Mesenchymal stem cell (in vitro differentiated cells and primary cell): ENCODE measurements at regions not wholly inside any gene's neighbourhood (a gene's known extent, or its start where the extent isn't known, plus 50 kb on each side); places are given as distances from the start of the nearest gene placed in this dataset.
"Not testable (repeated sequence)": the region's sequence is repeated elsewhere in the genome, so short reads cannot be mapped to it uniquely, and the experiment has no call there.

ENCODE experiments used
- DNase-seq: peaks from one replicate; pipeline ENCODE4 v3.0.0-alpha.2; 2013
- H2AFZ ChIP-seq: one replicate; pipeline ENCODE4 v1.6.1; 2013; ENCODE audit warnings: low read depth, mild to moderate bottlenecking, control low read depth, inconsistent platforms, low read length, moderate library complexity
- H2AK5ac ChIP-seq: 2 replicates; pipeline ENCODE4 v1.6.1; 2013; ENCODE audit warnings: low read length, moderate library complexity, mild to moderate bottlenecking, inconsistent platforms; ENCODE audit not compliant: severe bottlenecking
- H2BK120ac ChIP-seq: one replicate; pipeline ENCODE4 v1.6.1; 2013; ENCODE audit warnings: low read depth, mild to moderate bottlenecking, inconsistent platforms, low read length, moderate library complexity
- H2BK12ac ChIP-seq, 2 experiments: one replicate each; pipeline ENCODE4 v1.6.1; 2013; ENCODE audit warnings: inconsistent platforms in 2 of 2, low read length in 2 of 2, mild to moderate bottlenecking in 2 of 2, moderate library complexity in 2 of 2, control low read depth in 1 of 2
- H2BK15ac ChIP-seq: one replicate; pipeline ENCODE4 v1.6.1; 2013; ENCODE audit warnings: mild to moderate bottlenecking, low read depth, inconsistent platforms; ENCODE audit not compliant: poor library complexity, severe bottlenecking
- H2BK5ac ChIP-seq: 2 replicates; pipeline ENCODE4 v1.6.1; 2013; ENCODE audit warnings: low read depth, mild to moderate bottlenecking, low read length, control low read depth, inconsistent platforms; ENCODE audit not compliant: poor library complexity, severe bottlenecking
- H3K14ac ChIP-seq, 2 experiments: one replicate each; pipeline ENCODE4 v1.6.1; 2013; ENCODE audit warnings: inconsistent platforms in 2 of 2, low read length in 2 of 2, control low read depth in 1 of 2, mild to moderate bottlenecking in 1 of 2, moderate library complexity in 1 of 2
- H3K18ac ChIP-seq, 2 experiments: one replicate each; pipeline ENCODE4 v1.6.1; 2013; ENCODE audit warnings: inconsistent platforms in 2 of 2, low read length in 2 of 2, control low read depth in 1 of 2, low read depth in 1 of 2, mild to moderate bottlenecking in 1 of 2
- H3K23ac ChIP-seq, 2 experiments: one replicate each; pipeline ENCODE4 v1.6.1; 2013; ENCODE audit warnings: inconsistent platforms in 2 of 2, low read length in 2 of 2, mild to moderate bottlenecking in 2 of 2, moderate library complexity in 2 of 2, control low read depth in 1 of 2
- H3K27ac ChIP-seq: 2 replicates; pipeline ENCODE4 v1.5.1; 2013; ENCODE audit warnings: mild to moderate bottlenecking, moderate library complexity, low read length, control low read depth, inconsistent platforms; ENCODE audit not compliant: poor library complexity, severe bottlenecking
- H3K27me3 ChIP-seq, 2 experiments: 2 replicates each; pipeline versions ENCODE4 v1.6.1 to v1.7.0; 2013; ENCODE audit warnings: low read length in 2 of 2, mild to moderate bottlenecking in 2 of 2, moderate library complexity in 2 of 2, control low read depth in 1 of 2, inconsistent platforms in 1 of 2; ENCODE audit not compliant: control insufficient read depth in 1 of 2, insufficient read depth in 1 of 2
- H3K36me3 ChIP-seq, 2 experiments: 2 replicates each; pipeline versions ENCODE4 v1.6.1 to v1.7.0; 2013; ENCODE audit warnings: low read length in 2 of 2, control low read depth in 1 of 2, inconsistent platforms in 1 of 2, low read depth in 1 of 2, mild to moderate bottlenecking in 1 of 2; ENCODE audit not compliant: insufficient read depth in 2 of 2, control insufficient read depth in 1 of 2
- H3K4ac ChIP-seq, 2 experiments: one replicate each; pipeline ENCODE4 v1.6.1; 2013; ENCODE audit warnings: inconsistent platforms in 2 of 2, low read length in 2 of 2, mild to moderate bottlenecking in 2 of 2, moderate library complexity in 2 of 2, control low read depth in 1 of 2, low read depth in 1 of 2
- H3K4me1 ChIP-seq: 2 replicates; pipeline ENCODE4 v1.6.1; 2013; ENCODE audit warnings: low read depth, low read length, control low read depth; ENCODE audit not compliant: control insufficient read depth, insufficient read depth
- H3K4me2 ChIP-seq: 2 replicates; pipeline ENCODE4 v1.6.1; 2013; ENCODE audit warnings: low read length, mild to moderate bottlenecking, inconsistent platforms; ENCODE audit not compliant: poor library complexity, severe bottlenecking
- H3K4me3 ChIP-seq, 2 experiments: 2 replicates each; pipeline versions ENCODE4 v1.5.1 to v1.7.0; 2013; ENCODE audit warnings: low read length in 2 of 2, mild to moderate bottlenecking in 2 of 2, control low read depth in 1 of 2, low read depth in 1 of 2; ENCODE audit not compliant: insufficient read depth in 1 of 2
- H3K79me1 ChIP-seq: replicated peaks from 2 replicates; pipeline ENCODE4 v1.6.1; 2013; ENCODE audit warnings: mild to moderate bottlenecking, control low read depth, low read length, inconsistent platforms; ENCODE audit not compliant: poor library complexity, severe bottlenecking
- H3K9ac ChIP-seq: 2 replicates; pipeline ENCODE4 v1.7.0; 2013; ENCODE audit warnings: mild to moderate bottlenecking, low read length, moderate library complexity
- H3K9me3 ChIP-seq: 2 replicates; pipeline ENCODE4 v1.7.0; 2013; ENCODE audit warnings: mild to moderate bottlenecking, low read length; ENCODE audit not compliant: control insufficient read depth
- H4K8ac ChIP-seq: one replicate; pipeline ENCODE4 v1.6.1; 2013; ENCODE audit warnings: inconsistent platforms, mild to moderate bottlenecking, low read length, moderate library complexity
- H4K91ac ChIP-seq: one replicate; pipeline ENCODE4 v1.6.1; 2013; ENCODE audit warnings: mild to moderate bottlenecking, low read length, inconsistent platforms
- WGBS: methylation state at CpG from one replicate; pipeline ENCODE4 v1.1.7; 2013; ENCODE audit warnings: mixed read lengths; 5-methylcytosine and 5-hydroxymethylcytosine counted together

DNA sequence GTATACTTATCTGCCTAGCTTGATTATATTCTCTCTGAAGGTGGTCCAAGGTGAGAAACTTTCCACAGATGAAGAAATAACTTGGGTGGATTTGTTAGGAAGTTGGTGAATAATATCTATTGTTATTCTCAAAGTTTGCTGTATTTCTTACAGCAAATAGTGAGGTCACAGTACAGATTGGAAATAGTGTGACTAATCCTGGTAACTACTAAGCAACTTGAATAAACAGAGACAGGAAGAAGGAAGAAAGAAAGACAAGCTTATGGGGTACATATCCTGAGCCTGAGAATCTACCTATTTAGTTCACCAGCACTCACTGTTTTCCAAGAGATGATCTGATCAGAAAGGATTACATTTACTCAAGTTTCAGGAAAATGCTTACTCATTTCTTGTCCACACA, 1416.1 kb downstream of the RPA4 start:
- H2BK120ac ChIP-seq, result no peak overlapping the region
- no peaks in the 10 kb centered on the region for H3K27me3 ChIP-seq
- DNase-seq, result no peak
- H2BK15ac ChIP-seq, result no peak overlapping the region
- H3K14ac ChIP-seq, result no peak overlapping the region
- H3K4ac ChIP-seq, result no peak overlapping the region
- H3K9me3 ChIP-seq, result peaks cover 8% of the 10 kb centered on the region
- no peaks in the 10 kb centered on the region for H3K4me1 ChIP-seq
- H3K23ac ChIP-seq, result no peak overlapping the region
- H3K36me3 ChIP-seq, result no peaks in the 10 kb centered on the region
- no peak overlapping the region for H3K18ac ChIP-seq
- H2BK5ac ChIP-seq, result no peak overlapping the region
- no peak overlapping the region for H4K8ac ChIP-seq
- H3K27ac ChIP-seq, result no peak overlapping the region
- H4K91ac ChIP-seq, result no peak overlapping the region
- H2BK12ac ChIP-seq, result no peak overlapping the region
- H3K4me3 ChIP-seq, result no peak overlapping the region
- no peak overlapping the region for H3K4me2 ChIP-seq
- no peaks in the 10 kb centered on the region for H3K79me1 ChIP-seq
- H2AK5ac ChIP-seq, result no peak overlapping the region
- no peak overlapping the region for H2AFZ ChIP-seq
- no peak overlapping the region for H3K9ac ChIP-seq

DNA sequence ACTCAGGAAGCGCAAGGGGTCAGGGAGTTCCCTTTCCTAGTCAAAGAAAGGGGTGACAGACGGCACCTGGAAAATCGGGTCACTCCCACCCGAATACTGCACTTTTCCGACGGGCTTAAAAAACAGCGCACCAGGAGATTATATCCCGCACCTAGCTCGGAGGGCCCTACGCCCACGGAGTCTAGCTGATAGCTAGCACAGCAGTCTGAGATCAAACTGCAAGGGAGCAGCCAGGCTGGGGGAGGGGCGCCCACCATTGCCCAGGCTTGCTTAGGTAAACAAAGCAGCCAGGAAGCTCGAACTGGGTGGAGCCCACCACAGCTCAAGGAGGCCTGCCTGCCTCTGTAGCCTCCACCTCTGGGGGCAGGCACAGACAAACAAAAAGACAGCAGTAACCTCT, 1416.8 kb downstream of the RPA4 start:
- not testable (repeated sequence) for H4K8ac ChIP-seq, H3K4ac ChIP-seq, H2BK5ac ChIP-seq, H2BK12ac ChIP-seq, H3K27me3 ChIP-seq, H3K36me3 ChIP-seq, H3K9ac ChIP-seq, H3K23ac ChIP-seq, H3K4me2 ChIP-seq, H3K18ac ChIP-seq, H3K14ac ChIP-seq, H2BK120ac ChIP-seq, H3K27ac ChIP-seq, H3K4me1 ChIP-seq, H2AFZ ChIP-seq, H3K4me3 ChIP-seq, H2BK15ac ChIP-seq, H3K79me1 ChIP-seq, DNase-seq, H3K9me3 ChIP-seq, H4K91ac ChIP-seq, H2AK5ac ChIP-seq
- WGBS, result 94% methylated on average over 10 of the region's 13 CpGs

DNA sequence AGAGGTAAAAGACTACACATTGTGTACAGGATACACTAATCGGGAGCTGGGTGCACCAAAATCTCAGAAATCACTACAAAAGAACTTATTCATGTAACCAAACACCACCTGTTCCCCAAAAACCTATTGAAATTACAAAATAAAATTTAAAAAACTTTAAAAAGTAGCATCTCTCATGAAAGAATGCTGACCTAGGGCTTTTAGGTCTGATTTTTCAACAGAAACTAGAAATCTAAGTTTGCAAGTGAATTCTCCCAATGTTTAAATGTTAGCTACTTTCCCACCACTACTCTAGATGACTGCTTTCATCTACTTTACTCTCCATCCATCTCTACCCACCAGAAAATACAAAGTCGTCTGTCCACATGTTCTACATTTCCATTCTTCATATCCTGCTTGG, 1447.7 kb downstream of the RPA4 start:
- no peak overlapping the region for H2BK12ac ChIP-seq
- no peak overlapping the region for H3K9ac ChIP-seq
- H2BK120ac ChIP-seq, result no peak overlapping the region
- no peak overlapping the region for H3K4ac ChIP-seq
- no peaks in the 10 kb centered on the region for H3K9me3 ChIP-seq
- H3K23ac ChIP-seq, result no peak overlapping the region
- no peaks in the 10 kb centered on the region for H3K27me3 ChIP-seq
- H3K18ac ChIP-seq, result no peak overlapping the region
- H3K4me2 ChIP-seq, result no peak overlapping the region
- no peaks in the 10 kb centered on the region for H3K36me3 ChIP-seq
- H3K4me3 ChIP-seq, result no peak overlapping the region
- no peak overlapping the region for H2AFZ ChIP-seq
- no peak overlapping the region for H2BK5ac ChIP-seq
- no peak overlapping the region for H2BK15ac ChIP-seq
- no peak for DNase-seq
- no peak overlapping the region for H4K91ac ChIP-seq
- no peaks in the 10 kb centered on the region for H3K4me1 ChIP-seq
- WGBS, result 92% methylated on average over 2 of the region's 2 CpGs
- no peaks in the 10 kb centered on the region for H3K79me1 ChIP-seq
- no peak overlapping the region for H3K27ac ChIP-seq
- no peak overlapping the region for H3K14ac ChIP-seq
- H2AK5ac ChIP-seq, result no peak overlapping the region
- H4K8ac ChIP-seq, result no peak overlapping the region

DNA sequence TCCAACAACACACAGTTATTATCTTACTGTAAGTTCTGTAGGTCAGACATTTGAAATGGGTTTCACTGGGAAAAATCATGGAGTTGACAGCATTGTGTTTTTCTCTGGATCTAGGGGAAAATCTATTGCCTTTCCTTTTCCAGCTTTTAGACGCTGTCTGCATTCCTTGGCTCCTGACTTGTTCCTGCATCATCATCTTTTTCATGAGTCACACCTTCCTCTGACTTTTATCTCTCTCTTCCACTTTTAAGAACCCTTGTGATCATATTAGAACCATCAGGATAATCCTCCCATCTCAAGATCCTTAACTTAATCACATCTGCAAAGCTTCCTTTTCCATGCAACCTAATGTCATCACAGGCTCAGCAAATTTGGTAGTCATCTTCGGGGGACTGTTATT, 1454.8 kb downstream of the RPA4 start:
- no peak for DNase-seq
- H2AK5ac ChIP-seq, result no peak overlapping the region
- no peak overlapping the region for H4K91ac ChIP-seq

More for the DNA sequence above, 1454.8 kb downstream of the RPA4 start:
- H3K4ac ChIP-seq, result no peak overlapping the region
- H3K79me1 ChIP-seq, result no peaks in the 10 kb centered on the region
- no peak overlapping the region for H2AFZ ChIP-seq
- no peak overlapping the region for H2BK5ac ChIP-seq
- no peak overlapping the region for H3K9ac ChIP-seq
- H3K4me3 ChIP-seq, result no peak overlapping the region
- H2BK15ac ChIP-seq, result no peak overlapping the region
- H3K4me1 ChIP-seq, result no peaks in the 10 kb centered on the region
- H2BK12ac ChIP-seq, result no peak overlapping the region
- WGBS, result 60% methylated on average over 2 of the region's 2 CpGs
- H3K27ac ChIP-seq, result no peak overlapping the region
- no peak overlapping the region for H2BK120ac ChIP-seq
- no peaks in the 10 kb centered on the region for H3K36me3 ChIP-seq
- no peaks in the 10 kb centered on the region for H3K27me3 ChIP-seq
- no peak overlapping the region for H3K23ac ChIP-seq
- H3K4me2 ChIP-seq, result no peak overlapping the region
- H4K8ac ChIP-seq, result no peak overlapping the region
- peaks cover 26% of the 10 kb centered on the region for H3K9me3 ChIP-seq
- H3K18ac ChIP-seq, result no peak overlapping the region
- no peak overlapping the region for H3K14ac ChIP-seq
